ENCODE measurements at regions not wholly inside any gene's neighbourhood (a gene's known extent, or its start where the extent isn't known, plus 50 kb on each side); places are given as distances from the start of the nearest gene placed in this dataset.

- Mint-ChIP-seq H3K36me3 (ENCODE audit: low read depth) (peaks cover 8% of the 10 kb centered on the region), H3K4me1 (peaks cover 18% of the 10 kb centered on the region), H3K9me3 (peaks cover 5% of the 10 kb centered on the region), H3K27ac (no peak overlapping the region), H3K27me3 (peaks cover 12% of the 10 kb centered on the region), H3K4me3 (no peak overlapping the region)
- DNase-seq = no peak
- intact Hi-C loops (cut with micrococcal nuclease) = loop anchor here (5.0 to 10.0 kb wide), 3 partner anchors 274 to 691 kb away; partner anchors contain the start of genes FAM204A, PDZD8 and RAB11FIP2
These were observed 108.6 kb downstream of the EMX2 start for GRCh38 chr10:117651121-117651520.

GRCh38 chr10:117652228-117653169 is 110.0 kb downstream of the EMX2 start:
- H3K36me3 Mint-ChIP-seq (ENCODE audit: low read depth) = peaks cover 10% of the 10 kb centered on the region
- peak overlapping the region; percentile 76 for H3K27ac Mint-ChIP-seq
- peaks cover 26% of the 10 kb centered on the region for H3K4me1 Mint-ChIP-seq
- no peak for DNase-seq
- H3K9me3 Mint-ChIP-seq = peaks cover 9% of the 10 kb centered on the region
- H3K27me3 Mint-ChIP-seq = peaks cover 6% of the 10 kb centered on the region
- intact Hi-C loops (cut with micrococcal nuclease) = loop anchor here (1.0 to 10.0 kb wide), 4 partner anchors 11 to 690 kb away; partner anchors contain the start of genes FAM204A, PDZD8 and RAB11FIP2
- no peak overlapping the region for H3K4me3 Mint-ChIP-seq

- intact Hi-C loops (cut with micrococcal nuclease) = loop anchor here (1.0 to 10.0 kb wide), 4 partner anchors 10 to 689 kb away; partner anchors contain the start of genes FAM204A, PDZD8 and RAB11FIP2
- H3K9me3 Mint-ChIP-seq = peaks cover 9% of the 10 kb centered on the region
- peaks cover 10% of the 10 kb centered on the region for H3K36me3 Mint-ChIP-seq (ENCODE audit: low read depth)
- peak overlapping the region; percentile 76 for H3K27ac Mint-ChIP-seq
- H3K4me1 Mint-ChIP-seq = peaks cover 27% of the 10 kb centered on the region
- peak; percentile 86 for DNase-seq
- H3K27me3 Mint-ChIP-seq = peaks cover 4% of the 10 kb centered on the region
- H3K4me3 Mint-ChIP-seq = peak overlapping the region; percentile 33
These were observed 110.6 kb downstream of the EMX2 start for GRCh38 chr10:117653170-117653515.

DNA sequence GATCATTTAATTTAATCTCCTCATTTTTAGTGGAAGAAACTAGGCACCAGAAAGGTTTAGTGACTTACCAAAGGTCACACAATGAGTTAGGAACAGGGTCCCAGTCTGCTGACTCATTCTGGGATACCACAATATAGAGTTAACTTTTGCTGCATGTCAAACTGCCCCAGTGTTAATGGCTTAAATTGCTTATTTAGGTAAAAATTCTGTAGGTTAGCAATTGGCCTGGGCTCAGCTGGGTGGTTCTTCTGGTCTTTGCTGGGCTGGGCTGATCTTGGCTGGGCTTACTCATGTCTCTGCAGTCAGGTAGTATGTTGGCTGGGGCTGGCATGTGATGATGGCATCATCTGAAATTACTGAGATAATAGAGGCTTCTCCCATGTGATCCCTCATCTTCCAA is 111.6 kb downstream of the EMX2 start:
- Mint-ChIP-seq H3K9me3 (peaks cover 9% of the 10 kb centered on the region), H3K4me1 (peaks cover 27% of the 10 kb centered on the region), H3K4me3 (no peak overlapping the region), H3K36me3 (ENCODE audit: low read depth) (peaks cover 10% of the 10 kb centered on the region), H3K27me3 (peaks cover 4% of the 10 kb centered on the region), H3K27ac (peak overlapping the region; percentile 59)
- DNase-seq = no peak
- intact Hi-C loops (cut with micrococcal nuclease) = loop anchor here (5.0 to 10.0 kb wide), 3 partner anchors 277 to 688 kb away; partner anchors contain the start of genes FAM204A, PDZD8 and RAB11FIP2

GRCh38 chr10:117656385-117657367 is 114.1 kb downstream of the EMX2 start:
- H3K27me3 Mint-ChIP-seq = peaks cover 6% of the 10 kb centered on the region
- peaks cover 8% of the 10 kb centered on the region for H3K9me3 Mint-ChIP-seq
- peaks cover 29% of the 10 kb centered on the region for H3K4me1 Mint-ChIP-seq
- DNase-seq = no peak
- peak overlapping the region; percentile 80 for H3K27ac Mint-ChIP-seq
- H3K36me3 Mint-ChIP-seq (ENCODE audit: low read depth) = peaks cover 10% of the 10 kb centered on the region
- intact Hi-C loops (cut with micrococcal nuclease) = loop anchor here (10.0 kb wide), 1 partner anchor 388 kb away; the partner anchor contains the start of gene RAB11FIP2
- H3K4me3 Mint-ChIP-seq = peak overlapping the region; percentile 36

GRCh38 chr10:117661316-117661715 is 118.8 kb downstream of the EMX2 start:
- DNase-seq = no peak
- peaks cover 2% of the 10 kb centered on the region for H3K36me3 Mint-ChIP-seq (ENCODE audit: low read depth)
- H3K9me3 Mint-ChIP-seq = peaks cover 7% of the 10 kb centered on the region
- H3K4me3 Mint-ChIP-seq = no peak overlapping the region
- peaks cover 11% of the 10 kb centered on the region for H3K4me1 Mint-ChIP-seq
- peaks cover 9% of the 10 kb centered on the region for H3K27me3 Mint-ChIP-seq
- H3K27ac Mint-ChIP-seq = no peak overlapping the region
- intact Hi-C loops (cut with micrococcal nuclease) = no loop called here

DNA sequence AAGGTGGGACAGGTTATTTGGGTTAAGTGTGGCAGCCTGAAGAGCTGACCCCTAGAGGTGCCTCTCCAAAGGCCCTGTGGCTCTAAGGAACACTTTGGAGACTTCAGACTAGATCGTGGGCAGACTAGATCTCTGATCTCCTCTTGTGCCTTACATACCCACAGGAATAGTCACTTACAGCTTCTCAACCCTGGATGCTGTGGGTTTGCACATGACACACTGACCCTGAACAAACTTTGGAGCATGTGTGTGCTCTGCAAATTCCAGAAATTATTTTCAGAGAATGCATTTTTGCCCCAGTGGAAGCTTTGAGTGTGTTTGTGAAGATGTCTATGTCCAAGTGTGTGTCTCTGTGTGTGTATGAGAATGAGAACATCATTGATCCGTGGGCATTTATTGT is 119.6 kb downstream of the EMX2 start:
- peak overlapping the region; percentile 36 for H3K27ac Mint-ChIP-seq
- H3K27me3 Mint-ChIP-seq = peaks cover 13% of the 10 kb centered on the region
- intact Hi-C loops (cut with micrococcal nuclease) = no loop called here
- H3K4me3 Mint-ChIP-seq = no peak overlapping the region
- peaks cover 4% of the 10 kb centered on the region for H3K9me3 Mint-ChIP-seq
- no peak for DNase-seq
- peaks cover 6% of the 10 kb centered on the region for H3K4me1 Mint-ChIP-seq
- H3K36me3 Mint-ChIP-seq (ENCODE audit: low read depth) = no peaks in the 10 kb centered on the region

- peak overlapping the region; percentile 35 for H3K27ac Mint-ChIP-seq
- peaks cover 4% of the 10 kb centered on the region for H3K9me3 Mint-ChIP-seq
- H3K4me1 Mint-ChIP-seq = peaks cover 1% of the 10 kb centered on the region
- H3K36me3 Mint-ChIP-seq (ENCODE audit: low read depth) = no peaks in the 10 kb centered on the region
- no peak for DNase-seq
- intact Hi-C loops (cut with micrococcal nuclease) = loop anchor here (1.0 kb wide), 1 partner anchor 10 kb away; no protein-coding TSS in a partner anchor
- H3K4me3 Mint-ChIP-seq = no peak overlapping the region
- H3K27me3 Mint-ChIP-seq = peaks cover 15% of the 10 kb centered on the region
These were observed 120.4 kb downstream of the EMX2 start for GRCh38 chr10:117662751-117663540.

- H3K4me3 Mint-ChIP-seq = no peak overlapping the region
- peaks cover 4% of the 10 kb centered on the region for H3K9me3 Mint-ChIP-seq
- intact Hi-C loops (cut with micrococcal nuclease) = loop anchor here (1.0 kb wide), 1 partner anchor 10 kb away; no protein-coding TSS in a partner anchor
- H3K27ac Mint-ChIP-seq = peak overlapping the region; percentile 46
- peak; percentile 71 for DNase-seq
- H3K27me3 Mint-ChIP-seq = peaks cover 15% of the 10 kb centered on the region
- H3K4me1 Mint-ChIP-seq = peaks cover 1% of the 10 kb centered on the region
- no peaks in the 10 kb centered on the region for H3K36me3 Mint-ChIP-seq (ENCODE audit: low read depth)
These were observed 121.2 kb downstream of the EMX2 start for GRCh38 chr10:117663750-117664149.

DNA sequence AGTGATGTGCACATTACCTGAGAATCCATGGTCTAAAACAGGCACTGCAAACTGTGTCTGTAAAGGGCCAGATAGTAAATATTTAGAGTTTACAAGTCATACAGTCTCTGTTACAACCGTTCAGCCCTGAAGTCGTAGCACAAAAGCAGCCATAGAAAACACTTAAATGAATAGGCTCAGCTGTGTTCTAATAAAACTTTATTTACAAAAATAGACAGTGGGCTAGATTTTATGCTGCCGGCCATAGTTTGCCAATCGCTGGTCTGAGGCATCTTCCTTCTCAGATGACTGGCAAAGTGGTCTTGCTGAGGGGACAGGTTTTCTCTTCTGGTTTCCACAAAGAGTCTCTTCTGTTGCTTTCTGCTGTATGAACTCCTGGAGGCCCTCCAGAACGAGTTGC is 121.7 kb downstream of the EMX2 start:
- Mint-ChIP-seq H3K9me3 (peaks cover 4% of the 10 kb centered on the region), H3K27ac (no peak overlapping the region), H3K4me3 (no peak overlapping the region), H3K36me3 (ENCODE audit: low read depth) (no peaks in the 10 kb centered on the region), H3K4me1 (peaks cover 1% of the 10 kb centered on the region), H3K27me3 (peaks cover 14% of the 10 kb centered on the region)
- intact Hi-C loops (cut with micrococcal nuclease) = no loop called here
- no peak for DNase-seq

DNA sequence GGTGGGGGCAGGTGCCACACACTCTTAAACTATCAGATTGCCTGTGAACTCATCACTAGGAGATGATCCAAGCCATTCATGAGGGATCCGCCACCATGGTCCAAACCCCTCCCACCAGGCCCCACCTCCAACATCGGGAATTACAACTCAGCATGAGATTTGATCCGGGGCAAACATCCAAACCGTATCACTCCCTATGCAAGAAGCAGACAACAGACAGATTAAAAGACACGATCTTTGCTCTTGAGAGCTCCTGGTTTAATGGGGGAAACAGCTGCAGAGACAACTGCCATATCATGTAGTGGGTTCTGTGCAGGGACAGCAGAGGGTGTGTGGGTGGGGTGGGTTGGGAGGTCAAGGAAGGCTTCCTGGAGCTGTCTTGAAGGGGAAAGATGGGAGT is 123.6 kb downstream of the EMX2 start:
- Mint-ChIP-seq H3K27ac (no peak overlapping the region), H3K9me3 (no peaks in the 10 kb centered on the region), H3K27me3 (peaks cover 9% of the 10 kb centered on the region), H3K4me3 (no peak overlapping the region), H3K4me1 (no peaks in the 10 kb centered on the region), H3K36me3 (ENCODE audit: low read depth) (no peaks in the 10 kb centered on the region)
- intact Hi-C loops (cut with micrococcal nuclease) = no loop called here
- no peak for DNase-seq

GRCh38 chr10:117666965-117667364 is 124.4 kb downstream of the EMX2 start:
- no peak overlapping the region for H3K27ac Mint-ChIP-seq
- H3K4me1 Mint-ChIP-seq = no peaks in the 10 kb centered on the region
- no peak for DNase-seq
- H3K27me3 Mint-ChIP-seq = peaks cover 9% of the 10 kb centered on the region
- intact Hi-C loops (cut with micrococcal nuclease) = no loop called here
- H3K36me3 Mint-ChIP-seq (ENCODE audit: low read depth) = no peaks in the 10 kb centered on the region
- no peaks in the 10 kb centered on the region for H3K9me3 Mint-ChIP-seq
- no peak overlapping the region for H3K4me3 Mint-ChIP-seq

GRCh38 chr10:117667831-117668230 is 125.3 kb downstream of the EMX2 start:
- intact Hi-C loops (cut with micrococcal nuclease) = no loop called here

More at GRCh38 chr10:117667831-117668230, 125.3 kb downstream of the EMX2 start:
- Mint-ChIP-seq H3K27me3 (peaks cover 11% of the 10 kb centered on the region), H3K27ac (no peak overlapping the region), H3K4me1 (no peaks in the 10 kb centered on the region), H3K4me3 (no peak overlapping the region), H3K36me3 (ENCODE audit: low read depth) (no peaks in the 10 kb centered on the region), H3K9me3 (no peaks in the 10 kb centered on the region)
- no peak for DNase-seq

Measured in activated CD4-positive, alpha-beta T cell treated with anti-CD3 and anti-CD28 coated beads, Interleukin-2, amount 10 ng/mL, durations not matched to agents 24 days and 14 days (primary cell).